ENCODE measurements at regions not wholly inside any gene's neighbourhood (a gene's known extent, or its start where the extent isn't known, plus 50 kb on each side); places are given as distances from the start of the nearest gene placed in this dataset.

- no peak for DNase-seq (ENCODE audit: low read depth)
Measured at GRCh38 chr16:64410306-64410705, 711.6 kb downstream of the CDH11 start.

GRCh38 chr16:64409783-64410210 is 712.1 kb downstream of the CDH11 start:
- no peak for DNase-seq (ENCODE audit: low read depth)

GRCh38 chr16:64408699-64409098 is 713.2 kb downstream of the CDH11 start:
- no peak for DNase-seq (ENCODE audit: low read depth)

GRCh38 chr16:64406770-64407181 is 715.1 kb downstream of the CDH11 start:
- no peak for DNase-seq (ENCODE audit: low read depth)

- no peak for DNase-seq (ENCODE audit: low read depth)
Measured at GRCh38 chr16:64403352-64403751, 718.5 kb downstream of the CDH11 start.

GRCh38 chr16:64398793-64399192 is 723.1 kb downstream of the CDH11 start:
- no peak for DNase-seq (ENCODE audit: low read depth)

- DNase-seq (ENCODE audit: low read depth): no peak
Measured at GRCh38 chr16:64397945-64398508, 723.8 kb downstream of the CDH11 start.

GRCh38 chr16:64397042-64397441 is 724.8 kb downstream of the CDH11 start:
- DNase-seq (ENCODE audit: low read depth): peak; percentile 57

- DNase-seq (ENCODE audit: low read depth): no peak
Measured at GRCh38 chr16:64394061-64394460, 727.8 kb downstream of the CDH11 start.

GRCh38 chr16:64392456-64392855 is 729.4 kb downstream of the CDH11 start:
- DNase-seq (ENCODE audit: low read depth): no peak

GRCh38 chr16:64391063-64391600 is 730.7 kb downstream of the CDH11 start:
- DNase-seq (ENCODE audit: low read depth): peak; percentile 49

GRCh38 chr16:64390102-64390501 is 731.8 kb downstream of the CDH11 start:
- no peak for DNase-seq (ENCODE audit: low read depth)

GRCh38 chr16:64384636-64385035 is 737.2 kb downstream of the CDH11 start:
- DNase-seq (ENCODE audit: low read depth): no peak

- no peak for DNase-seq (ENCODE audit: low read depth)
Measured at GRCh38 chr16:64381979-64382378, 739.9 kb downstream of the CDH11 start.

GRCh38 chr16:64380751-64381150 is 741.1 kb downstream of the CDH11 start:
- no peak for DNase-seq (ENCODE audit: low read depth)

GRCh38 chr16:64375391-64375980 is 746.4 kb downstream of the CDH11 start:
- no peak for DNase-seq (ENCODE audit: low read depth)

- DNase-seq (ENCODE audit: low read depth): no peak
Measured at GRCh38 chr16:64370112-64370511, 751.8 kb downstream of the CDH11 start.

- no peak for DNase-seq (ENCODE audit: low read depth)
Measured at GRCh38 chr16:64365448-64365931, 756.4 kb downstream of the CDH11 start.

GRCh38 chr16:64364894-64365293 is 757.0 kb downstream of the CDH11 start:
- no peak for DNase-seq (ENCODE audit: low read depth)

GRCh38 chr16:64364416-64364815 is 757.4 kb downstream of the CDH11 start:
- DNase-seq (ENCODE audit: low read depth): no peak

- no peak for DNase-seq (ENCODE audit: low read depth)
Measured at GRCh38 chr16:64364016-64364415, 757.8 kb downstream of the CDH11 start.

- no peak for DNase-seq (ENCODE audit: low read depth)
Measured at GRCh38 chr16:64363039-64363438, 758.8 kb downstream of the CDH11 start.

GRCh38 chr16:64362193-64362592 is 759.7 kb downstream of the CDH11 start:
- peak; percentile 60 for DNase-seq (ENCODE audit: low read depth)

- no peak for DNase-seq (ENCODE audit: low read depth)
Measured at GRCh38 chr16:64361753-64362152, 760.1 kb downstream of the CDH11 start.
